Small intestine (tissue), 7 donors: ENCODE measurements at regions not wholly inside any gene's neighbourhood (a gene's known extent, or its start where the extent isn't known, plus 50 kb on each side); places are given as distances from the start of the nearest gene placed in this dataset.
"Not testable (repeated sequence)": the region's sequence is repeated elsewhere in the genome, so short reads cannot be mapped to it uniquely, and the experiment has no call there.

Experiments
- DNase-seq, 2 donors: peaks; one replicate each; pipeline versions ENCODE4 v3.0.0 to v3.0.0-alpha.2; 2013
- FAIRE-seq: peaks from 2 replicates; lab custom pipeline; 2012; peaks lifted over from hg19 to GRCh38; lab: Jason Lieb, UNC
- H3K27ac ChIP-seq, 3 donors: one replicate each; pipeline ENCODE4 v1.5.1; 2013; ENCODE audit warnings: low read length in 2 of 3, mild to moderate bottlenecking in 2 of 3, control low read depth in 1 of 3, inconsistent platforms in 1 of 3, low read depth in 1 of 3, moderate library complexity in 1 of 3
- H3K27me3 ChIP-seq, 3 donors: one replicate each; pipeline ENCODE4 v1.6.1; 2013; ENCODE audit warnings: low read length in 3 of 3, inconsistent platforms in 1 of 3; ENCODE audit not compliant: control insufficient read depth in 3 of 3, insufficient read depth in 3 of 3
- H3K36me3 ChIP-seq, 3 donors: one replicate each; pipeline ENCODE4 v1.6.1; 2013; ENCODE audit warnings: low read length in 3 of 3, inconsistent platforms in 1 of 3, low read depth in 1 of 3, mild to moderate bottlenecking in 1 of 3, moderate library complexity in 1 of 3; ENCODE audit not compliant: control insufficient read depth in 3 of 3, insufficient read depth in 2 of 3
- H3K4me1 ChIP-seq, 3 donors: one replicate each; pipeline ENCODE4 v1.6.1; 2013; ENCODE audit warnings: low read length in 2 of 3, inconsistent platforms in 1 of 3, low read depth in 1 of 3, mild to moderate bottlenecking in 1 of 3, moderate library complexity in 1 of 3; ENCODE audit not compliant: control insufficient read depth in 3 of 3, insufficient read depth in 2 of 3
- H3K4me3 ChIP-seq, 3 donors: one replicate each; pipeline ENCODE4 v1.5.1; 2013; ENCODE audit warnings: low read length in 3 of 3, control low read depth in 1 of 3, inconsistent platforms in 1 of 3, low read depth in 1 of 3, mild to moderate bottlenecking in 1 of 3, moderate library complexity in 1 of 3
- H3K9me3 ChIP-seq, 2 donors: one replicate each; pipeline ENCODE4 v1.6.1; 2013; ENCODE audit warnings: low read depth in 1 of 2, low read length in 1 of 2; ENCODE audit not compliant: control insufficient read depth in 2 of 2, insufficient read depth in 1 of 2
- WGBS, 3 donors: extraction: QIAGEN DNeasy Blood & Tissue Kit; methylation state at CpG; one replicate each; pipeline ENCODE4 v1.1.7; 2013; 5-methylcytosine and 5-hydroxymethylcytosine counted together
- donor health status: healthy with polysubstance abuse.
- donor health status: control.
- donor health status: control.
- donor health status: Bipolar disorder and iron deficiency.
- donor health status: healthy.

- DNase-seq = no peak
- 82 to 93% (median 92%) methylated on average over 3 of the region's 3 CpGs for WGBS, 3 donors
- H3K36me3 ChIP-seq = no peaks in the 10 kb centered on the region
- peaks cover 0 to 8% of the 10 kb centered on the region in 2 donors for H3K9me3 ChIP-seq
- H3K4me1 ChIP-seq = no peaks in the 10 kb centered on the region
- H3K27ac ChIP-seq = no peak overlapping the region
- no peak for FAIRE-seq
- H3K4me3 ChIP-seq = no peak overlapping the region
- no peaks in the 10 kb centered on the region for H3K27me3 ChIP-seq
These were observed 302.7 kb downstream of the SFMBT2 start for GRCh38 chr10:7108141-7108540.

- 73 to 82% (median 81%) methylated on average over 5 of the region's 5 CpGs for WGBS, 3 donors
- peaks cover 0 to 8% of the 10 kb centered on the region in 2 donors for H3K9me3 ChIP-seq
- FAIRE-seq = no peak
- no peaks in the 10 kb centered on the region for H3K27me3 ChIP-seq
- no peaks in the 10 kb centered on the region for H3K36me3 ChIP-seq
- H3K27ac ChIP-seq = no peak overlapping the region
- no peak overlapping the region for H3K4me3 ChIP-seq
- no peak for DNase-seq
- no peaks in the 10 kb centered on the region for H3K4me1 ChIP-seq
These were observed 303.5 kb downstream of the SFMBT2 start for GRCh38 chr10:7107285-7107684.

GRCh38 chr10:7104379-7104778 is 306.5 kb downstream of the SFMBT2 start:
- DNase-seq, H3K4me3 ChIP-seq, FAIRE-seq, H3K27ac ChIP-seq, H3K9me3 ChIP-seq, H3K27me3 ChIP-seq, H3K4me1 ChIP-seq, H3K36me3 ChIP-seq: not testable (repeated sequence)
- 83 to 90% (median 88%) methylated on average over 1 of the region's 1 CpG for WGBS, 3 donors

GRCh38 chr10:7102557-7103349 is 308.1 kb downstream of the SFMBT2 start:
- Histone ChIP-seq H3K4me1 (no peaks in the 10 kb centered on the region), H3K36me3 (no peaks in the 10 kb centered on the region), H3K27ac (no peak overlapping the region), H3K27me3 (no peaks in the 10 kb centered on the region), H3K4me3 (no peak overlapping the region), H3K9me3 (no peaks in the 10 kb centered on the region)
- DNase-seq = no peak
- FAIRE-seq = no peak
- WGBS, 3 donors = 72 to 76% (median 73%) methylated on average over 7 of the region's 7 CpGs

DNA sequence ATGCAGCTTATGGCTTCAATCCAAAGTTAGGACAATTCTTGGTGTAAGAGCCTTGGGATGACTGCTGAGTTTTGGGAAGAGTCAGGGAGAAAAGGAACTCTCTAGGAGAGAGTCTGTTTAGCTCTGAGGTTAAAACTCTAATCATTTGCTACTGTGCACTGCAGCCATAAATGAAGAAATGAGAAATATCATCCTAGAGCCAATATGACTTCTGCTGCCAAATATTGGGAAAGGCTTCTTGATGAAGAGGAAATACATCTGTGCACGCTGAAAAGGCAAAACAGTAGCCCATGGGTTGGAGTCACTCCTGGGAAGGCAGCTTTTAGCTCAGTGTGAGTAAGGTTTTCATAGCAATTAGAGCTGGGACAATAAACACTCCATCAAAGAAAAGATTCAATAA is 308.8 kb downstream of the SFMBT2 start:
- no peak overlapping the region for H3K27ac ChIP-seq
- 66 to 85% (median 73%) methylated on average over 1 of the region's 1 CpG for WGBS, 3 donors

GRCh38 chr10:7101451-7101850 is 309.4 kb downstream of the SFMBT2 start:
- WGBS, 3 donors = 74 to 90% (median 89%) methylated on average over 5 of the region's 5 CpGs
- DNase-seq (no peak), FAIRE-seq (no peak)
- H3K9me3 ChIP-seq = no peaks in the 10 kb centered on the region
- no peaks in the 10 kb centered on the region for H3K27me3 ChIP-seq
- H3K36me3 ChIP-seq = no peaks in the 10 kb centered on the region
- no peak overlapping the region for H3K27ac ChIP-seq
- no peaks in the 10 kb centered on the region for H3K4me1 ChIP-seq
- no peak overlapping the region for H3K4me3 ChIP-seq

More for the DNA sequence above, 308.8 kb downstream of the SFMBT2 start:
- H3K36me3 ChIP-seq = no peaks in the 10 kb centered on the region
- H3K9me3 ChIP-seq = no peaks in the 10 kb centered on the region
- DNase-seq = no peak
- H3K4me3 ChIP-seq = no peak overlapping the region
- H3K27me3 ChIP-seq = no peaks in the 10 kb centered on the region
- no peaks in the 10 kb centered on the region for H3K4me1 ChIP-seq
- FAIRE-seq = no peak

DNA sequence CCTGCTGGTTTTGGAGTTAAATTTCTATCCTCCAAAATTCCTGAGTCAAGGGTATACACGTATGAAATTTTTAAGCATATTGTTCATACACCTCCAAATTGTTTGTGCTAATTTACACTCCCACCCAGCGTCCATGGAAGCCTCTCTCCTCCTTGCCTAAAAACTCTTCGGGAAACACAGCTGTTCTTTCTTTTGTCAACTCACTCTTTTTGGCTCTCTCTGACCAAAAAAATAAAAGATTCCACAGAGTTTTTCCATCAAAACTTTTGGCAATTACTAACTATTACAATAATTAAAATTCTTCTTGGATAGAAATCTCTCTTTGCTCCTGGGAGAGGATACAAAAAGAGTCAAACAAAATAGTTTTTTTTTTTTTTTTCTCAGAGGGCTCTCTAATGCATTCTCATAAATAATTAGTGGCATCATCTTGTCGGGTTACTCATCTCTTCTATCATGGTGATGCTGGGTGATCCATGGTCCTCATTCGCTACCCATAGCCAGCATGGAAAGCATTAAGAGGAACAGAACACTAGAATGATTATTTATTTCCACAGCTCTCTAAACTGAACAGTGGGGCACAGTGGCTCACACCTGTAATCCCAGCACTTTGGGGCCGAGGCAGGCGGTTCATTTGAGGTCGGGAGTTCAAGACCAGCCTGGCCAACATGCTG is 310.7 kb downstream of the SFMBT2 start:
- Histone ChIP-seq H3K27ac (no peak overlapping the region), H3K36me3 (no peaks in the 10 kb centered on the region), H3K9me3 (no peaks in the 10 kb centered on the region), H3K4me3 (no peak overlapping the region), H3K27me3 (no peaks in the 10 kb centered on the region), H3K4me1 (no peaks in the 10 kb centered on the region)
- 72 to 78% (median 77%) methylated on average over 8 of the region's 8 CpGs for WGBS, 3 donors
- no peak for FAIRE-seq
- DNase-seq = no peak

- H3K4me3 ChIP-seq = no peak overlapping the region
- FAIRE-seq = no peak
- no peaks in the 10 kb centered on the region for H3K27me3 ChIP-seq
- 76 to 85% (median 84%) methylated on average over 3 of the region's 3 CpGs for WGBS, 3 donors
- no peaks in the 10 kb centered on the region for H3K9me3 ChIP-seq
- no peak overlapping the region for H3K27ac ChIP-seq
- no peak for DNase-seq
- no peaks in the 10 kb centered on the region for H3K36me3 ChIP-seq
- no peaks in the 10 kb centered on the region for H3K4me1 ChIP-seq
These were observed 312.6 kb downstream of the SFMBT2 start for GRCh38 chr10:7098160-7098762.
